Stomach (tissue), 4 donors: ENCODE measurements at regions not wholly inside any gene's neighbourhood (a gene's known extent, or its start where the extent isn't known, plus 50 kb on each side); places are given as distances from the start of the nearest gene placed in this dataset.

Experiments used
- CTCF ChIP-seq, 7 experiments: fragments of 450-650 bp in 4 of 7; fragments of 200-600 bp in 3 of 7; sonication (generic) in 3 of 7; IDR thresholded peaks; one replicate each; pipeline ENCODE4 v1.5.1; 2016 to 2019; ENCODE audit warnings: antibody characterized with exemption in 7 of 7, control low read depth in 2 of 7, mild to moderate bottlenecking in 1 of 7
- POLR2A ChIP-seq, 4 donors: fragments of 450-650 bp; IDR thresholded peaks; one replicate each; pipeline ENCODE4 v1.6.1; 2016; ENCODE audit warnings: antibody characterized with exemption in 4 of 4, control low read depth in 2 of 4, mild to moderate bottlenecking in 1 of 4, moderate library complexity in 1 of 4
- POLR2AphosphoS5 ChIP-seq, 3 donors: sonication (generic); formaldehyde crosslinking; IDR thresholded peaks; one replicate each; pipeline ENCODE4 v1.6.1; 2016; ENCODE audit warnings: antibody characterized with exemption in 3 of 3

GRCh38 chr13:79998381-79998880, 342.5 kb downstream of the SPRY2 start:
- TF ChIP-seq POLR2A (IDR thresholded peaks at IDR 0.05) (no peak), POLR2AphosphoS5 (IDR thresholded peaks at IDR 0.05) (no peak), CTCF (IDR thresholded peaks at IDR 0.05) (no peak)
